Small intestine (tissue), 7 donors: ENCODE measurements at regions not wholly inside any gene's neighbourhood (a gene's known extent, or its start where the extent isn't known, plus 50 kb on each side); places are given as distances from the start of the nearest gene placed in this dataset.
A peak's percentile ranks its signal among the peaks of the same experiment; 100 is the strongest.
"Not testable (repeated sequence)": the region's sequence is repeated elsewhere in the genome, so short reads cannot be mapped to it uniquely, and the experiment has no call there.

ENCODE experiments used
- DNase-seq, 2 donors: peaks; one replicate each; pipeline versions ENCODE4 v3.0.0 to v3.0.0-alpha.2; 2013
- FAIRE-seq: peaks from 2 replicates; lab custom pipeline; 2012; peaks lifted over from hg19 to GRCh38; lab: Jason Lieb, UNC
- H3K27ac ChIP-seq, 3 donors: one replicate each; pipeline ENCODE4 v1.5.1; 2013; ENCODE audit warnings: low read length in 2 of 3, mild to moderate bottlenecking in 2 of 3, control low read depth in 1 of 3, inconsistent platforms in 1 of 3, low read depth in 1 of 3, moderate library complexity in 1 of 3
- H3K27me3 ChIP-seq, 3 donors: one replicate each; pipeline ENCODE4 v1.6.1; 2013; ENCODE audit warnings: low read length in 3 of 3, inconsistent platforms in 1 of 3; ENCODE audit not compliant: control insufficient read depth in 3 of 3, insufficient read depth in 3 of 3
- H3K36me3 ChIP-seq, 3 donors: one replicate each; pipeline ENCODE4 v1.6.1; 2013; ENCODE audit warnings: low read length in 3 of 3, inconsistent platforms in 1 of 3, low read depth in 1 of 3, mild to moderate bottlenecking in 1 of 3, moderate library complexity in 1 of 3; ENCODE audit not compliant: control insufficient read depth in 3 of 3, insufficient read depth in 2 of 3
- H3K4me1 ChIP-seq, 3 donors: one replicate each; pipeline ENCODE4 v1.6.1; 2013; ENCODE audit warnings: low read length in 2 of 3, inconsistent platforms in 1 of 3, low read depth in 1 of 3, mild to moderate bottlenecking in 1 of 3, moderate library complexity in 1 of 3; ENCODE audit not compliant: control insufficient read depth in 3 of 3, insufficient read depth in 2 of 3
- H3K4me3 ChIP-seq, 3 donors: one replicate each; pipeline ENCODE4 v1.5.1; 2013; ENCODE audit warnings: low read length in 3 of 3, control low read depth in 1 of 3, inconsistent platforms in 1 of 3, low read depth in 1 of 3, mild to moderate bottlenecking in 1 of 3, moderate library complexity in 1 of 3
- H3K9me3 ChIP-seq, 2 donors: one replicate each; pipeline ENCODE4 v1.6.1; 2013; ENCODE audit warnings: low read depth in 1 of 2, low read length in 1 of 2; ENCODE audit not compliant: control insufficient read depth in 2 of 2, insufficient read depth in 1 of 2
- WGBS, 3 donors: extraction: QIAGEN DNeasy Blood & Tissue Kit; methylation state at CpG; one replicate each; pipeline ENCODE4 v1.1.7; 2013; 5-methylcytosine and 5-hydroxymethylcytosine counted together
- donor health status: healthy with polysubstance abuse.
- donor health status: control.
- donor health status: control.
- donor health status: Bipolar disorder and iron deficiency.
- donor health status: healthy.

GRCh38 chr7:65789943-65790342 is 82.9 kb upstream of the VKORC1L1 start:
- H3K4me3 ChIP-seq, H3K27me3 ChIP-seq, H3K9me3 ChIP-seq, FAIRE-seq, H3K27ac ChIP-seq, H3K36me3 ChIP-seq, H3K4me1 ChIP-seq: not testable (repeated sequence)
- 82 to 93% (median 92%) methylated on average over 5 of the region's 5 CpGs for WGBS, 3 donors
- peak in 1 of 2 donors; percentile 35 for DNase-seq

GRCh38 chr7:65791788-65792187 is 81.1 kb upstream of the VKORC1L1 start:
- not testable (repeated sequence) for DNase-seq, H3K4me3 ChIP-seq, H3K36me3 ChIP-seq, FAIRE-seq, H3K27ac ChIP-seq, H3K9me3 ChIP-seq, H3K27me3 ChIP-seq, H3K4me1 ChIP-seq
- WGBS, 3 donors, result 51 to 60% (median 58%) methylated on average over 1 of the region's 1 CpG

- not testable (repeated sequence) for FAIRE-seq, H3K27me3 ChIP-seq, H3K4me3 ChIP-seq, H3K4me1 ChIP-seq, DNase-seq, H3K9me3 ChIP-seq, H3K36me3 ChIP-seq, H3K27ac ChIP-seq
- 92 to 93% (median 92%) methylated on average over 4 of the region's 4 CpGs for WGBS, 3 donors
Observed at GRCh38 chr7:65792726-65793125, 80.1 kb upstream of the VKORC1L1 start.

DNA sequence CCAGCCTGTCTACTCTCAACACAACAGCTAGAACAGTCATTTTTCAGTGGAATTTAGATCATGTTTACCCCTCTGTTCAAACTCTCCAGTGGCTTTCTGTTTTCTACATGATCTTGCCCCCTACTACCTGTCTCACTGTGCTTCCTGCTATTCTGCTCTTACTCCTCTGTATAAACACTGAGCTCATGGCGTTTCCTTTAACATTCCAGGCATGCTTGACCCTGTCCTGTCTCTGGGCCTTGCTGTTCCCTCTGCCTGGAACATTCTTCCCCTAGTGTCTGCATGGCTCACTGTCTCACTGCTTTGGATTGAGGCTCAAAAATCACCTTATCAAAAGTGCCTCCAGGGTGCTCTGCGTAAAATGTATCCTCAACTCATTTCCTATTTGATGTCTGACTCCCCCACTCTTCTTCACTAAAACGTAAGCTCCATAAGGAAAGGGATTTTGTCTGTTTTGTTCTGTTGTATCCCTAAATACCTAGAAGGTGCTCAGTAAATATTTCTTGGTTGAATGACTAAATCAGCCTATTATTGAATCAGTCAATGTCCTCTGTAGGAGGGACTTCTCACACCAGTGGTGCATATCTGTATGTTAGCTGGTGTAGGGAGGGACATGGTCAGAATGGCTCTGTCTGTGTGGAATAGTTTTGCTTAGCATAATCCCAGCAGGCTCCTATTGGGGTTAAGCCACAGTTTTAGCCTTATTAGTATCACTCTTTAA is 78.0 kb upstream of the VKORC1L1 start:
- H3K4me1 ChIP-seq, H3K4me3 ChIP-seq, H3K9me3 ChIP-seq, H3K27me3 ChIP-seq, H3K27ac ChIP-seq, DNase-seq, H3K36me3 ChIP-seq, FAIRE-seq: not testable (repeated sequence)
- WGBS, 3 donors, result 70 to 81% (median 81%) methylated on average over 3 of the region's 3 CpGs

- H3K27me3 ChIP-seq, H3K4me3 ChIP-seq, DNase-seq, H3K4me1 ChIP-seq, H3K27ac ChIP-seq, FAIRE-seq, H3K9me3 ChIP-seq, H3K36me3 ChIP-seq: not testable (repeated sequence)
- WGBS, 3 donors, result 78 to 88% (median 82%) methylated on average over 4 of the region's 4 CpGs
Observed at GRCh38 chr7:65795392-65795716, 77.5 kb upstream of the VKORC1L1 start.

DNA sequence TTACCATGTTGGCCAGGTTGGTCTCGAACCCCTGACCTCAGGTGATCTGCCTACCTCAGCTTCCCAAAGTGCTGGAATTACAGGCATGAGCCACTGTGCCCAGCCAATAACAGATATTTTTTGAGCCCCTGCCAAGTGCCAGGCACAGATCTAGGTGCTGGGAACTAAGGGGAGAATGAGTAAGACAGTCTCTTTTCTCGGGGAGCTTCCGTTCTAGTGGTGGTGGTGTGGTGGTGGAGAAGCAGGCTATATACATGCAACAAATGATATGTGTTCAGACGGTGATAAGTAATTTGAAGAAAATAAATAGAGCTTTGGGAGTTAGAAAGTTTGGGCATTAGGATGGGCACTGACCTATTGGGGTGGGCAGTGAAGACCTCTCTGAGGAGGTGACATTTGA is 76.7 kb upstream of the VKORC1L1 start:
- 89 to 95% (median 94%) methylated on average over 4 of the region's 4 CpGs for WGBS, 3 donors
- H3K27ac ChIP-seq, result no peak overlapping the region

DNA sequence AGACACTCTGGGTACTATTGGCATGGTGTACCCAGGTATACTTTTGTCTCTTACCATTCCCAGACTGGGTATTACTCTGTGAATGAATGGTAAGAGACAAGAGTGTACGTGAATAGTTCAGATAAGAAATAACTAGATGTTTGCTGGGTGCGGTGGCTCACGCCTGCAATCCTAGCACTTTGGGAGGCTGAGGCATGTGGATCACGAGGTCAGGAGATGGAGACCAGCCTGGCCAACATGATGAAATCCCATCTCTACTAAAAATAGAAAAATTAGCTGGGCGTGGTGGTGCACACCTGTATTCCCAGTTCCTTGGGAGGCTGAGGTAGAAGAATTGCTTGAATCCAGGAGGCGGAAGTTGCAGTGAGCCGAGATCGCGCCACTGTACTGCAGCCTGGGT is 75.8 kb upstream of the VKORC1L1 start:
- H3K9me3 ChIP-seq, H3K27me3 ChIP-seq, H3K27ac ChIP-seq, DNase-seq, H3K4me3 ChIP-seq, FAIRE-seq, H3K36me3 ChIP-seq, H3K4me1 ChIP-seq: not testable (repeated sequence)
- 86 to 90% (median 89%) methylated on average over 9 of the region's 9 CpGs for WGBS, 3 donors

More for the DNA sequence above, 76.7 kb upstream of the VKORC1L1 start:
- H3K27me3 ChIP-seq, result no peaks in the 10 kb centered on the region
- no peak overlapping the region for H3K4me3 ChIP-seq
- no peaks in the 10 kb centered on the region for H3K9me3 ChIP-seq
- H3K4me1 ChIP-seq, result no peaks in the 10 kb centered on the region
- H3K36me3 ChIP-seq, result no peaks in the 10 kb centered on the region
- FAIRE-seq, result no peak
- DNase-seq, result no peak

DNA sequence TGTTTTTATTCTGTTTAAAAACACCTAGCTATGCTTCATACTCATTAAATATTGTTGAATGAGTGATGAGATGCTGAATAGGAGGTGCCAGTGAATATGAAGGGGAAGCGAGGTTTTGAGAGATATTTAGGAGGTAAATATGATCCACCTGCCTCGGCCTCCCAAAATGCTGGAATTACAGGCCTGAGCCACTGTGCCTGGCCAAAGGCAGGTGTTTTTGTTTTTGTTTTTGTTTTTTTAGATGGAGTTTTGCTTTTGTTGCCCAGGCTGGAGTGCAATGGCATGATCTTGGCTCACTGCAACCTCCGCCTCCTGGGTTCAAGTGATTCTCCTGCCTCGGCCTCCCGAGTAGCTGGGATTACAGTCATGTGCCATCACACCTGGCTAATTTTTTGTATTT is 75.3 kb upstream of the VKORC1L1 start:
- H3K36me3 ChIP-seq, FAIRE-seq, DNase-seq, H3K4me1 ChIP-seq, H3K9me3 ChIP-seq, H3K4me3 ChIP-seq, H3K27ac ChIP-seq, H3K27me3 ChIP-seq: not testable (repeated sequence)
- WGBS, 3 donors, result 83 to 91% (median 88%) methylated on average over 5 of the region's 5 CpGs
